H1 (cell line): ENCODE measurements at regions not wholly inside any gene's neighbourhood (a gene's known extent, or its start where the extent isn't known, plus 50 kb on each side); places are given as distances from the start of the nearest gene placed in this dataset.
A peak's percentile ranks its signal among the peaks of the same experiment; 100 is the strongest.

Experiments
- CTCF ChIA-PET: fragments of 300-600 bp; sonication (Branson Sonifier 250); formaldehyde crosslinking; loops from one replicate; lab custom pipeline; 2021; ENCODE audit not compliant: partially characterized antibody; lab: Charles Lee
- POLR2A ChIA-PET: fragments of 300-600 bp; sonication (Branson Sonifier 250); formaldehyde crosslinking; loops from one replicate; lab custom pipeline; 2021; ENCODE audit warnings: inconsistent platforms; ENCODE audit not compliant: partially characterized antibody; lab: Charles Lee
- DNase-seq, 2 experiments: peaks; one replicate each; pipeline versions ENCODE4 v3.0.0 to v3.0.0-alpha.2; 2010 to 2022; ENCODE audit warnings: low spot score in 2 of 2, low read depth in 1 of 2, mixed read lengths in 1 of 2
- FAIRE-seq: peaks from 2 replicates; lab custom pipeline; 2011; peaks lifted over from hg19 to GRCh38; lab: Jason Lieb, UNC
- H2AFZ ChIP-seq: 2 replicates; pipeline ENCODE4 v1.8.1; 2012; ENCODE audit warnings: low read length, inconsistent platforms
- H2AK5ac ChIP-seq: 2 replicates; pipeline ENCODE4 v1.6.1; 2013; ENCODE audit warnings: low read depth, low read length
- H2BK120ac ChIP-seq: replicated peaks from 2 replicates; pipeline ENCODE3; 2013; ENCODE audit warnings: low read depth, low read length, inconsistent platforms
- H2BK12ac ChIP-seq: 2 replicates; pipeline ENCODE4 v1.6.1; 2013; ENCODE audit warnings: low read depth, low read length
- H2BK15ac ChIP-seq: 2 replicates; pipeline ENCODE4 v1.6.1; 2013; ENCODE audit warnings: low read length
- H2BK20ac ChIP-seq: 2 replicates; pipeline ENCODE4 v1.6.1; 2013; ENCODE audit warnings: low read length
- H2BK5ac ChIP-seq: 2 replicates; pipeline ENCODE4 v1.6.1; 2013; ENCODE audit warnings: low read depth, low read length
- H3K14ac ChIP-seq: 2 replicates; pipeline ENCODE4 v1.6.1; 2013; ENCODE audit warnings: inconsistent platforms; ENCODE audit not compliant: insufficient read length
- H3K18ac ChIP-seq: 2 replicates; pipeline ENCODE4 v1.6.1; 2013; ENCODE audit warnings: low read length; ENCODE audit errors: extremely low read depth
- H3K23ac ChIP-seq: 2 replicates; pipeline ENCODE4 v1.6.1; 2013; ENCODE audit warnings: inconsistent platforms; ENCODE audit not compliant: insufficient read length
- H3K23me2 ChIP-seq: 2 replicates; pipeline ENCODE4 v1.6.1; 2013; ENCODE audit warnings: low read depth, low read length
- H3K27ac ChIP-seq: 2 replicates; pipeline ENCODE4 v1.6.1; 2011; ENCODE audit warnings: low read depth, low read length, inconsistent platforms
- H3K27me3 ChIP-seq, 4 experiments: replicated peaks in 1 of 4; 1 replicate in 1 of 4; 2 replicates in 3 of 4; pipeline versions ENCODE4 v1.6.1 to v1.8.1; 2011 to 2013; ENCODE audit warnings: low read length in 3 of 4, mild to moderate bottlenecking in 3 of 4, inconsistent platforms in 2 of 4, mixed read lengths in 2 of 4, moderate library complexity in 1 of 4; ENCODE audit not compliant: control insufficient read depth in 3 of 4, insufficient read depth in 3 of 4; ENCODE audit errors: extremely low read depth in 1 of 4
- H3K36me3 ChIP-seq, 4 experiments: 2 replicates each; pipeline versions ENCODE4 v1.6.1 to v1.8.1; 2011 to 2013; ENCODE audit warnings: mild to moderate bottlenecking in 4 of 4, low read length in 3 of 4, moderate library complexity in 2 of 4, control low read depth in 1 of 4, inconsistent platforms in 1 of 4; ENCODE audit not compliant: insufficient read depth in 4 of 4, control insufficient read depth in 2 of 4
- H3K4ac ChIP-seq: replicated peaks from 2 replicates; pipeline ENCODE3; 2013; ENCODE audit warnings: low read length, low read depth, mixed read lengths, inconsistent platforms; ENCODE audit not compliant: insufficient read length
- H3K4me1 ChIP-seq, 4 experiments: replicated peaks in 1 of 4; 1 replicate in 1 of 4; 2 replicates in 3 of 4; pipeline versions ENCODE4 v1.6.1 to v1.8.1; 2011 to 2013; ENCODE audit warnings: low read length in 3 of 4, inconsistent platforms in 2 of 4, mixed read lengths in 1 of 4; ENCODE audit not compliant: insufficient read depth in 4 of 4, control insufficient read depth in 3 of 4
- H3K4me2 ChIP-seq, 2 experiments: 2 replicates each; pipeline versions ENCODE4 v1.6.1 to v1.8.1; 2011 to 2013; ENCODE audit warnings: low read depth in 2 of 2, low read length in 2 of 2, control low read depth in 1 of 2, inconsistent platforms in 1 of 2, mild to moderate bottlenecking in 1 of 2; ENCODE audit not compliant: insufficient read depth in 1 of 2
- H3K4me3 ChIP-seq, 4 experiments: fragments of 200-600, 300-600 bp in 1 of 4; sonication (generic), shearing (Covaris generic), sonication (Bioruptor Twin) in 1 of 4; 2 replicates each; pipeline versions ENCODE4 v1.5.1 to v1.8.1; 2011 to 2016; ENCODE audit warnings: low read length in 4 of 4, low read depth in 3 of 4, control low read depth in 2 of 4, inconsistent platforms in 2 of 4, mild to moderate bottlenecking in 2 of 4, mixed read lengths in 1 of 4, moderate library complexity in 1 of 4; ENCODE audit not compliant: insufficient read depth in 2 of 4; ENCODE audit errors: extremely low read depth in 1 of 4
- H3K56ac ChIP-seq: replicated peaks from 2 replicates; pipeline ENCODE3; 2013; ENCODE audit warnings: low read depth, mild to moderate bottlenecking, mixed read lengths, low read length, inconsistent platforms; ENCODE audit not compliant: insufficient read length
- H3K79me1 ChIP-seq: 2 replicates; pipeline ENCODE4 v1.6.1; 2013; ENCODE audit warnings: low read depth, low read length, control low read depth
- H3K79me2 ChIP-seq, 2 experiments: 2 replicates each; pipeline versions ENCODE4 v1.6.1 to v1.8.1; 2012 to 2013; ENCODE audit warnings: low read length in 2 of 2, mild to moderate bottlenecking in 2 of 2, inconsistent platforms in 1 of 2; ENCODE audit not compliant: insufficient read depth in 2 of 2, control insufficient read depth in 1 of 2
- H3K9ac ChIP-seq, 4 experiments: replicated peaks in 1 of 4; 1 replicate in 1 of 4; 2 replicates in 3 of 4; pipeline versions ENCODE4 v1.6.1 to v1.8.1; 2011 to 2013; ENCODE audit warnings: low read depth in 3 of 4, low read length in 3 of 4, control low read depth in 2 of 4, mild to moderate bottlenecking in 2 of 4, moderate library complexity in 2 of 4, inconsistent platforms in 1 of 4; ENCODE audit errors: extremely low read depth in 1 of 4
- H3K9me3 ChIP-seq, 2 experiments: 2 replicates each; pipeline versions ENCODE4 v1.6.1 to v1.8.1; 2012 to 2013; ENCODE audit warnings: mild to moderate bottlenecking in 2 of 2, moderate library complexity in 2 of 2, control low read depth in 1 of 2, inconsistent platforms in 1 of 2, low read depth in 1 of 2, low read length in 1 of 2, mixed read lengths in 1 of 2; ENCODE audit not compliant: insufficient read depth in 2 of 2
- H4K20me1 ChIP-seq, 2 experiments: replicated peaks in 1 of 2; 2 replicates each; pipeline versions ENCODE3 to v1.8.1; 2011 to 2013; ENCODE audit warnings: inconsistent platforms in 2 of 2, low read length in 2 of 2, mild to moderate bottlenecking in 1 of 2; ENCODE audit not compliant: insufficient read depth in 2 of 2, control insufficient read depth in 1 of 2
- H4K5ac ChIP-seq: 2 replicates; pipeline ENCODE4 v1.6.1; 2013; ENCODE audit warnings: low read length, low read depth, mixed read lengths, inconsistent platforms; ENCODE audit not compliant: insufficient read length
- H4K8ac ChIP-seq: 2 replicates; pipeline ENCODE4 v1.8.0; 2013; ENCODE audit warnings: mild to moderate bottlenecking, moderate library complexity, low read length, inconsistent platforms; ENCODE audit not compliant: insufficient read depth; ENCODE audit errors: extremely low read depth
- H4K91ac ChIP-seq: replicated peaks from 2 replicates; pipeline ENCODE3; 2013; ENCODE audit warnings: low read length, mixed read lengths, inconsistent platforms; ENCODE audit not compliant: insufficient read length
- CBX8 ChIP-seq: fragments of 300-800, 300-1000 bp; sonication (generic); IDR thresholded peaks from 2 replicates; pipeline ENCODE4 v1.7.1; 2016; ENCODE audit warnings: low read depth, low read length, borderline replicate concordance
- CHD2 ChIP-seq: IDR thresholded peaks from 2 replicates; pipeline ENCODE4 v1.6.1; 2012; ENCODE audit warnings: low read length, improper control_type of control experiment
- CREB1 ChIP-seq: IDR thresholded peaks from 2 replicates; pipeline ENCODE4 v1.6.1; 2012; ENCODE audit warnings: inconsistent platforms
- EP300 ChIP-seq, 2 experiments: IDR thresholded peaks; 1 replicate in 1 of 2; 2 replicates in 1 of 2; pipeline ENCODE4 v1.6.1; 2011 to 2012; ENCODE audit warnings: low read depth in 2 of 2, low read length in 2 of 2, mild to moderate bottlenecking in 2 of 2, borderline replicate concordance in 1 of 2, inconsistent platforms in 1 of 2, moderate library complexity in 1 of 2
- GABPA ChIP-seq: IDR thresholded peaks from 2 replicates; pipeline ENCODE4 v1.6.1; 2011; ENCODE audit warnings: mild to moderate bottlenecking, low read length, moderate library complexity, borderline replicate concordance; ENCODE audit not compliant: insufficient read depth
- JUN ChIP-seq: IDR thresholded peaks from 2 replicates; pipeline ENCODE4 v1.6.1; 2011; ENCODE audit warnings: low read depth, mild to moderate bottlenecking, improper control_type of control experiment, low read length
- PHF8 ChIP-seq: fragments of 200-600 bp; sonication (generic); conservative IDR thresholded peaks from 2 replicates; pipeline ENCODE4 v1.7.1; 2012; ENCODE audit warnings: low read depth, mild to moderate bottlenecking, inconsistent platforms, low read length, moderate library complexity
- POLR2AphosphoS5 ChIP-seq: IDR thresholded peaks from 2 replicates; pipeline ENCODE4 v1.6.1; 2011; ENCODE audit warnings: low read depth, low read length
- RXRA ChIP-seq: IDR thresholded peaks from 2 replicates; pipeline ENCODE4 v1.6.1; 2011; ENCODE audit warnings: low read depth, mild to moderate bottlenecking, low read length, moderate library complexity; ENCODE audit not compliant: insufficient read depth
- SAP30 ChIP-seq: fragments of 300-600 bp; sonication (generic); IDR thresholded peaks from 2 replicates; pipeline ENCODE4 v1.7.1; 2012; ENCODE audit warnings: low read length, moderate library complexity, mild to moderate bottlenecking, inconsistent platforms; ENCODE audit not compliant: insufficient read depth, insufficient replicate concordance
- TAF1 ChIP-seq: IDR thresholded peaks from 2 replicates; pipeline ENCODE4 v1.6.1; 2011; ENCODE audit warnings: mild to moderate bottlenecking, low read depth, low read length
- TAF7 ChIP-seq: optimal IDR thresholded peaks from 2 replicates; pipeline ENCODE3; 2011; ENCODE audit warnings: low read depth, mild to moderate bottlenecking, inconsistent platforms, low read length, moderate library complexity, borderline replicate concordance
- TCF12 ChIP-seq: IDR thresholded peaks from 2 replicates; pipeline ENCODE4 v1.6.1; 2011; ENCODE audit warnings: low read depth, mild to moderate bottlenecking, low read length
- USF2 ChIP-seq: IDR thresholded peaks from 2 replicates; pipeline ENCODE4 v1.6.1; 2011; ENCODE audit warnings: low read length, improper control_type of control experiment
- WGBS, 2 experiments: shearing (Covaris generic) in 1 of 2; methylation state at CpG; one replicate each; pipeline versions ENCODE4 v1.1.6 to v1.1.7; 2013 to 2015; ENCODE audit warnings: low lambda C conversion rate in 2 of 2, mixed read lengths in 2 of 2, inconsistent platforms in 1 of 2, low coverage in 1 of 2, missing lambda C conversion rate in 1 of 2; ENCODE audit not compliant: insufficient replicate concordance in 2 of 2, insufficient coverage in 1 of 2, insufficient read length in 1 of 2; ENCODE audit errors: extremely low coverage in 1 of 2, missing lambda C conversion rate in 1 of 2; 5-methylcytosine and 5-hydroxymethylcytosine counted together

- Histone ChIP-seq H2AK5ac (no peak overlapping the region), H3K79me2 (no peaks in the 10 kb centered on the region), H4K91ac (no peak overlapping the region), H2BK20ac (no peak overlapping the region), H3K79me1 (no peaks in the 10 kb centered on the region), H3K9ac (no peak overlapping the region), H2BK15ac (no peak overlapping the region), H3K56ac (no peak overlapping the region), H4K8ac (no peak overlapping the region), H2BK5ac (no peak overlapping the region), H3K18ac (no peak overlapping the region), H3K27me3 (no peaks in the 10 kb centered on the region; a peak in 1 of 7 replicates), H3K4me1 (no peaks in the 10 kb centered on the region), H3K23ac (no peak overlapping the region), H3K9me3 (no peaks in the 10 kb centered on the region), H2AFZ (no peak overlapping the region), H3K27ac (no peak overlapping the region), H3K14ac (no peak overlapping the region), H4K20me1 (no peaks in the 10 kb centered on the region), H3K4me2 (no peak overlapping the region), H2BK12ac (0 out of 2 replicates have a peak overlapping the region, but pooled peaks have one; percentile 62), H3K4me3 (no peak overlapping the region), H4K5ac (no peak overlapping the region), H2BK120ac (no peak overlapping the region), H3K36me3 (no peaks in the 10 kb centered on the region), H3K23me2 (no peaks in the 10 kb centered on the region), H3K4ac (no peak overlapping the region)
- no peak for DNase-seq
- FAIRE-seq = no peak
- ChIA-PET CTCF (interaction anchor here (0.6 to 2.6 kb wide), 7 partner anchors 15 to 461 kb away, joined by 3 to 7 read pairs (median 3); partner anchors contain the start of gene IGFBP5), POLR2A (no interaction called here)
- 78% methylated on average over 3 of the region's 3 CpGs; no CpG with 5 or more reads in 1 of the 2 experiments for WGBS, 2 experiments
- TF ChIP-seq SAP30 (no peak), USF2 (no peak), POLR2AphosphoS5 (no peak), PHF8 (no peak), CHD2 (no peak), RXRA (no peak), JUN (no peak), CBX8 (no peak), TAF7 (no peak), TAF1 (no peak), EP300 (IDR thresholded peaks at IDR 0.05; ENCODE audit: borderline replicate concordance in 1 of 2, low read depth in 2 of 2, low read length in 2 of 2) (no peak), CREB1 (no peak), TCF12 (no peak), GABPA (no peak)
These were observed 190.1 kb upstream of the TNP1 start for GRCh38 chr2:217049956-217050355.
